ENCODE measurements at regions not wholly inside any gene's neighbourhood (a gene's known extent, or its start where the extent isn't known, plus 50 kb on each side); places are given as distances from the start of the nearest gene placed in this dataset.

- Histone ChIP-seq H3K9me3 (no peaks in the 10 kb centered on the region), H3K27ac (no peak overlapping the region), H3K27me3 (peaks cover 0 to 3% of the 10 kb centered on the region in 2 donors), H3K4me1 (no peaks in the 10 kb centered on the region), H3K36me3 (no peaks in the 10 kb centered on the region), H3K4me3 (no peak overlapping the region)
- TF ChIP-seq CTCF (IDR thresholded peaks at IDR 0.05) (no peak), EP300 (IDR thresholded peaks at IDR 0.05) (no peak), POLR2A (IDR thresholded peaks at IDR 0.05) (no peak)
- 47 to 49% methylated on average over 10 of the region's 10 CpGs for WGBS, 2 donors
- no peak for DNase-seq (ENCODE audit: low spot score in 2 of 2)
Measured at GRCh38 chr6:27059621-27060425, 187.7 kb upstream of the PRSS16 start.

GRCh38 chr6:27061235-27061993 is 186.1 kb upstream of the PRSS16 start:
- 86 to 89% methylated on average over 3 of the region's 3 CpGs for WGBS, 2 donors
- no peak overlapping the region for H3K27ac ChIP-seq
- no peaks in the 10 kb centered on the region for H3K27me3 ChIP-seq
- H3K4me1 ChIP-seq = peaks cover 0 to 3% (median 0%) of the 10 kb centered on the region in 4 donors
- no peak overlapping the region for H3K4me3 ChIP-seq
- TF ChIP-seq CTCF (IDR thresholded peaks at IDR 0.05) (no peak), EP300 (IDR thresholded peaks at IDR 0.05) (no peak), POLR2A (IDR thresholded peaks at IDR 0.05) (no peak)
- H3K36me3 ChIP-seq = no peaks in the 10 kb centered on the region
- no peaks in the 10 kb centered on the region for H3K9me3 ChIP-seq
- no peak for DNase-seq (ENCODE audit: low spot score in 2 of 2)

GRCh38 chr6:27062755-27063154 is 184.7 kb upstream of the PRSS16 start:
- H3K4me1 ChIP-seq = peaks cover 0 to 9% (median 0%) of the 10 kb centered on the region in 4 donors
- H3K4me3 ChIP-seq = no peak overlapping the region
- H3K9me3 ChIP-seq = no peaks in the 10 kb centered on the region
- no peak overlapping the region for H3K27ac ChIP-seq
- H3K27me3 ChIP-seq = no peaks in the 10 kb centered on the region
- H3K36me3 ChIP-seq = no peaks in the 10 kb centered on the region
- no peak for DNase-seq (ENCODE audit: low spot score in 2 of 2)
- no peak for TF ChIP-seq POLR2A (IDR thresholded peaks at IDR 0.05)
- no peak for TF ChIP-seq CTCF (IDR thresholded peaks at IDR 0.05)
- no peak for TF ChIP-seq EP300 (IDR thresholded peaks at IDR 0.05)

GRCh38 chr6:27065183-27065582 is 182.3 kb upstream of the PRSS16 start:
- Histone ChIP-seq H3K4me1 (peaks cover 0 to 9% (median 0%) of the 10 kb centered on the region in 4 donors), H3K4me3 (no peak overlapping the region), H3K27ac (no peak overlapping the region), H3K9me3 (no peaks in the 10 kb centered on the region), H3K27me3 (no peaks in the 10 kb centered on the region), H3K36me3 (no peaks in the 10 kb centered on the region)
- WGBS, 2 donors = 88 to 92% methylated on average over 3 of the region's 3 CpGs
- no peak for DNase-seq (ENCODE audit: low spot score in 2 of 2)
- TF ChIP-seq EP300 (IDR thresholded peaks at IDR 0.05) (no peak), POLR2A (IDR thresholded peaks at IDR 0.05) (no peak), CTCF (IDR thresholded peaks at IDR 0.05) (no peak)

GRCh38 chr6:27066381-27066780 is 181.1 kb upstream of the PRSS16 start:
- Histone ChIP-seq H3K27ac (no peak overlapping the region), H3K4me3 (no peak overlapping the region), H3K4me1 (peaks cover 0 to 9% (median 0%) of the 10 kb centered on the region in 4 donors), H3K9me3 (no peaks in the 10 kb centered on the region), H3K27me3 (no peaks in the 10 kb centered on the region), H3K36me3 (no peaks in the 10 kb centered on the region)
- DNase-seq (ENCODE audit: low spot score in 2 of 2) = no peak
- TF ChIP-seq POLR2A (IDR thresholded peaks at IDR 0.05) (no peak), CTCF (IDR thresholded peaks at IDR 0.05) (no peak), EP300 (IDR thresholded peaks at IDR 0.05) (no peak)
- WGBS, 2 donors = 21 to 31% methylated on average over 4 of the region's 4 CpGs

Measured in tibial nerve (tissue), 4 donors.